ENCODE measurements at regions not wholly inside any gene's neighbourhood (a gene's known extent, or its start where the extent isn't known, plus 50 kb on each side); places are given as distances from the start of the nearest gene placed in this dataset.

- TF ChIP-seq POLR2A (IDR thresholded peaks at IDR 0.05): no peak
- no peak for TF ChIP-seq CTCF (IDR thresholded peaks at IDR 0.05)
- no peak for TF ChIP-seq POLR2AphosphoS5 (IDR thresholded peaks at IDR 0.05)
- TF ChIP-seq EP300 (IDR thresholded peaks at IDR 0.05): no peak
Measured at GRCh38 chr6:87806635-87807034, 104.6 kb upstream of the AKIRIN2 start.
